OCI-LY3 (cell line): ENCODE measurements at regions not wholly inside any gene's neighbourhood (a gene's known extent, or its start where the extent isn't known, plus 50 kb on each side); places are given as distances from the start of the nearest gene placed in this dataset.

ENCODE experiments used
- H2AFZ ChIP-seq: fragments of 200-600, 300-600 bp; shearing (Covaris generic); 2 replicates; pipeline ENCODE4 v1.6.0; 2014; ENCODE audit warnings: antibody characterized with exemption, low read depth, low read length
- H3K27ac ChIP-seq: fragments of 200-600, 300-600 bp; sonication (generic); 2 replicates; pipeline ENCODE4 v1.5.1; 2014; ENCODE audit warnings: mild to moderate bottlenecking, low read length, moderate library complexity, mixed read lengths
- H3K27me3 ChIP-seq: fragments of 200-600, 300-600 bp; sonication (generic); 2 replicates; pipeline ENCODE4 v1.6.1; 2014; ENCODE audit warnings: low read depth, low read length, mixed read lengths
- H3K36me3 ChIP-seq: fragments of 200-600, 300-600 bp; sonication (generic); replicated peaks from 2 replicates; pipeline ENCODE3; 2014; ENCODE audit warnings: low read depth, low read length, mixed read lengths
- H3K4me1 ChIP-seq: fragments of 300-600, 200-600 bp; sonication (generic); 2 replicates; pipeline ENCODE4 v1.6.1; 2014; ENCODE audit warnings: low read length, mixed read lengths
- H3K4me2 ChIP-seq: fragments of 200-600, 300-600 bp; sonication (generic); 2 replicates; pipeline ENCODE4 v1.6.1; 2014; ENCODE audit warnings: low read length, mixed read lengths
- H3K4me3 ChIP-seq: fragments of 300-600, 200-600 bp; sonication (generic); 2 replicates; pipeline ENCODE4 v1.5.1; 2014; ENCODE audit warnings: antibody characterized with exemption, mild to moderate bottlenecking, low read length, moderate library complexity
- H3K79me2 ChIP-seq: fragments of 300-600, 200-600 bp; shearing (Covaris generic); 2 replicates; pipeline ENCODE4 v1.6.1; 2014; ENCODE audit warnings: mild to moderate bottlenecking, low read length, mixed read lengths
- H3K9ac ChIP-seq: fragments of 300-600, 200-600 bp; shearing (Covaris generic); 2 replicates; pipeline ENCODE4 v1.6.0; 2014; ENCODE audit warnings: mild to moderate bottlenecking, low read length, moderate library complexity
- H3K9me3 ChIP-seq: fragments of 200-600, 300-600 bp; shearing (Covaris generic); 2 replicates; pipeline ENCODE4 v1.6.1; 2014; ENCODE audit warnings: low read length, mixed read lengths; ENCODE audit not compliant: insufficient read depth
- H4K20me1 ChIP-seq: fragments of 200-600, 300-600 bp; sonication (generic); 2 replicates; pipeline ENCODE4 v1.6.1; 2016; ENCODE audit warnings: low read length, mixed read lengths; ENCODE audit not compliant: insufficient read depth
- EZH2phosphoT487 ChIP-seq: fragments of 200-600 bp; shearing (Covaris generic); IDR thresholded peaks from 2 replicates; pipeline ENCODE4 v1.6.1; 2018; ENCODE audit warnings: antibody characterized with exemption, mixed run types, low read depth
- TF ChIP-seq, protein P1 (sequence below): fragments of 200-600, 300-600 bp; sonication (generic); IDR thresholded peaks from 2 replicates; pipeline ENCODE4 v1.5.1; 2014; ENCODE audit warnings: antibody characterized with exemption, low read length, low read depth

DNA sequence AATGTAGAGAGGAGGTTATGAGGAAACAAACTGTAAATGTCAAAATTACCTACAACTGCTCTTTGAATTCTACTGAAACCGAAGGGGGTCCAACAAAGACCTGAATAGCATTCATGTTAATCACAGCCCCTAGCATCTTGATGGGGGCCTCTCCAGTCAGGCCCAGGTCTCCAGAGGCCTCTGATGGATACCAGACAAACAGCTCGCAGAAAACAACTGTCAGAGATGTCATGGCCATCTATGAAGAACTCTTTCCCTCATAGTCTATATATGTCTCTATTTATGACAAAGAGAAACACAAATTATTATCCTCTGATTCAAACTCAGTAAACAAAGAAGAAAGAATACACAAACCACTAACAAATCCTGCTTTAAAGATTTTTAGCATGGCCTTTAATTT is 432.6 kb downstream of the CAAP1 start:
- H3K9ac ChIP-seq, result no peak overlapping the region
- H2AFZ ChIP-seq, result no peak overlapping the region
- H3K27ac ChIP-seq, result no peak overlapping the region
- no peaks in the 10 kb centered on the region for H3K36me3 ChIP-seq
- no peaks in the 10 kb centered on the region; the same call in 1 of the 2 replicates for H3K9me3 ChIP-seq
- no peak overlapping the region for H3K4me3 ChIP-seq
- no peaks in the 10 kb centered on the region for H4K20me1 ChIP-seq
- no peaks in the 10 kb centered on the region for H3K79me2 ChIP-seq
- no peaks in the 10 kb centered on the region for H3K27me3 ChIP-seq
- H3K4me1 ChIP-seq, result no peaks in the 10 kb centered on the region
- no peak overlapping the region for H3K4me2 ChIP-seq
- TF ChIP-seq EZH2phosphoT487, result no peak
- TF ChIP-seq, protein P1, sequence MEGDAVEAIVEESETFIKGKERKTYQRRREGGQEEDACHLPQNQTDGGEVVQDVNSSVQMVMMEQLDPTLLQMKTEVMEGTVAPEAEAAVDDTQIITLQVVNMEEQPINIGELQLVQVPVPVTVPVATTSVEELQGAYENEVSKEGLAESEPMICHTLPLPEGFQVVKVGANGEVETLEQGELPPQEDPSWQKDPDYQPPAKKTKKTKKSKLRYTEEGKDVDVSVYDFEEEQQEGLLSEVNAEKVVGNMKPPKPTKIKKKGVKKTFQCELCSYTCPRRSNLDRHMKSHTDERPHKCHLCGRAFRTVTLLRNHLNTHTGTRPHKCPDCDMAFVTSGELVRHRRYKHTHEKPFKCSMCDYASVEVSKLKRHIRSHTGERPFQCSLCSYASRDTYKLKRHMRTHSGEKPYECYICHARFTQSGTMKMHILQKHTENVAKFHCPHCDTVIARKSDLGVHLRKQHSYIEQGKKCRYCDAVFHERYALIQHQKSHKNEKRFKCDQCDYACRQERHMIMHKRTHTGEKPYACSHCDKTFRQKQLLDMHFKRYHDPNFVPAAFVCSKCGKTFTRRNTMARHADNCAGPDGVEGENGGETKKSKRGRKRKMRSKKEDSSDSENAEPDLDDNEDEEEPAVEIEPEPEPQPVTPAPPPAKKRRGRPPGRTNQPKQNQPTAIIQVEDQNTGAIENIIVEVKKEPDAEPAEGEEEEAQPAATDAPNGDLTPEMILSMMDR, result no peak

DNA sequence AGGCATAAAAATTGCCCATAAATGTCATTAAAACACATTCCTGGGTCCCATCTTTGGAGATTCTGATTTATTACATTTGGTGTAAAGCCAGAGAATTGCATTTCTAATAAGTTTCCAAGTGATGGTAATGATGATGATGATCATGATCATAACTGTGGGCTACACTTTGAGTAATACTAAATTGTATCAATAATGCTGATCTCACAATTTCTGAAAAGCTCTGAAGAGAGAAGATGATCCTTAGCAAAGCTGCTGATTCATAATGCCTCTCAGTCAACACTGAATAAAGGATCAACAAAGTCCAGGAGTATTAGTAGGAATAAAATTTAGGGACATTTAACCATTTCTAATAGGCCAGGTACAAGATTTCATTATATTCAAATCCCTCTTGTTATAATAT is 434.5 kb downstream of the CAAP1 start:
- Histone ChIP-seq H3K36me3 (no peaks in the 10 kb centered on the region), H3K27me3 (no peaks in the 10 kb centered on the region), H3K4me1 (no peaks in the 10 kb centered on the region), H2AFZ (no peak overlapping the region), H3K4me3 (no peak overlapping the region), H3K9ac (no peak overlapping the region), H3K79me2 (no peaks in the 10 kb centered on the region), H3K27ac (no peak overlapping the region), H3K9me3 (no peaks in the 10 kb centered on the region), H3K4me2 (no peak overlapping the region), H4K20me1 (no peaks in the 10 kb centered on the region)
- TF ChIP-seq EZH2phosphoT487, result no peak
- TF ChIP-seq, protein P1, result no peak

DNA sequence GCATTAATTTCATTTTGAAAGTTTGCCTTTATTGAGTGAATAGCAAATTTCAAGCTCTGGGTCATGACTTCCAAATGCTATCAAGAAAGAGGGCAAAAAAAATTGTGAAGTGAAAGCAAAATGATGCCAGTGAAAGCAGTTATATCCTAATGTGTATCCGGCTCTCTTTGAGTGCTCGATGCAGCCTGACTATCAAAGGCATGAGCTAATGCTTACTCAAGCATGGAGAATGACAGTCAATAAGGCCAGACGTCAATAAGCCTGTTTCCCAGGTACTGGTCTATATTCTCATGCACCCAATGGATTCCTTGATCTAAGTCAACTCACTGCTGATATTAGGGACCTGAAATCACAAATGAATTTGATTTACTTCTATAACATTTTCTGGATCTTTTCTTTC is 435.5 kb downstream of the CAAP1 start:
- Histone ChIP-seq H3K4me1 (no peaks in the 10 kb centered on the region), H3K27ac (no peak overlapping the region), H3K9me3 (no peaks in the 10 kb centered on the region), H4K20me1 (no peaks in the 10 kb centered on the region), H2AFZ (no peak overlapping the region), H3K9ac (no peak overlapping the region), H3K79me2 (no peaks in the 10 kb centered on the region), H3K27me3 (no peaks in the 10 kb centered on the region), H3K4me3 (no peak overlapping the region), H3K4me2 (no peak overlapping the region), H3K36me3 (no peaks in the 10 kb centered on the region)
- TF ChIP-seq, protein P1, result no peak
- no peak for TF ChIP-seq EZH2phosphoT487

DNA sequence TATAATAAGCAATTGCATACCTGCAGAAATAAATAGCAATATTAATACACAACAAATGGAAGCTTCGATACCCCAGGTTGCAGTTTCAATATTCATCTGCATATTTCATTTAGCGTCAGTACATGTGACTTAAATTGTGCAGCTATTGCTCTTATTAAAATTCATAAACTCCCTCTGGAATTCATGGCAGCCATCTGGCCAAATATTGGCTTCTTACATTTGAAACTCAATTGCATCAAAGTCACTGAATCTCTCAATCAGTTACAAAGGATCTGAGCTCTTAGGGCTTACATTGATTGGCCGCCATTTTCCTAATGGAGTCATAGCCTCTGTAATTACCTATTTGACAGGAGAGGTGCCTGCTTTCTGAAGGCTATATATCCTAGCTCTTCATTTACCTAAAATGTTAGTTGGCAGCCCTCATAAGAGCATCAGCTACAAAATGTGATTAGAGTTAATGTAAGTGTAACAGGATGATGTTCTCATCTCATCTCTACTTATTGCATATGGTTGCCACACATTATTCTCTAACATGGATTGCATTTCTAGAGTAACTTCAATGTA is 453.5 kb downstream of the CAAP1 start:
- Histone ChIP-seq H3K4me3 (no peak overlapping the region), H3K9me3 (no peaks in the 10 kb centered on the region), H3K36me3 (no peaks in the 10 kb centered on the region), H3K27me3 (no peaks in the 10 kb centered on the region), H3K4me1 (peaks cover 5% of the 10 kb centered on the region), H3K4me2 (no peak overlapping the region), H3K27ac (no peak overlapping the region), H2AFZ (no peak overlapping the region), H3K79me2 (no peaks in the 10 kb centered on the region), H3K9ac (no peak overlapping the region), H4K20me1 (no peaks in the 10 kb centered on the region)
- TF ChIP-seq, protein P1, result no peak
- TF ChIP-seq EZH2phosphoT487, result no peak
